ENCODE measurements at regions not wholly inside any gene's neighbourhood (a gene's known extent, or its start where the extent isn't known, plus 50 kb on each side); places are given as distances from the start of the nearest gene placed in this dataset.

GRCh38 chr4:20196476-20196875, 55.2 kb upstream of the SLIT2 start:
- H3K9me3 ChIP-seq (ENCODE audit: insufficient read depth, low read length), result no peaks in the 10 kb centered on the region
- no peaks in the 10 kb centered on the region for H3K79me2 ChIP-seq (ENCODE audit: insufficient read depth, low read length)
- no peak overlapping the region for H3K9ac ChIP-seq (ENCODE audit: low read length)
- no peak overlapping the region for H3K4me2 ChIP-seq (ENCODE audit: low read depth, low read length, poor library complexity, severe bottlenecking)
- H3K27ac ChIP-seq (ENCODE audit: low read depth, low read length), result no peak overlapping the region
- H3K36me3 ChIP-seq (ENCODE audit: low read length), result no peaks in the 10 kb centered on the region
- no peaks in the 10 kb centered on the region; the same call in 1 of the 2 replicates for H3K9me2 ChIP-seq (replicated peaks; ENCODE audit: insufficient read depth, low read length)
- no peak overlapping the region for H2AFZ ChIP-seq (ENCODE audit: low read depth, low read length, severe bottlenecking)
- H4K20me1 ChIP-seq (ENCODE audit: low read depth, low read length), result no peaks in the 10 kb centered on the region
- H3K27me3 ChIP-seq (ENCODE audit: low read length), result no peaks in the 10 kb centered on the region
- H3F3A ChIP-seq (ENCODE audit: insufficient read depth), result no peaks in the 10 kb centered on the region
- no peak for TF ChIP-seq CTCF (IDR thresholded peaks at IDR 0.05; ENCODE audit: insufficient read depth, low read length, poor library complexity, severe bottlenecking)
- TF ChIP-seq EZH2phosphoT487 (conservative IDR thresholded peaks at IDR 0.05; ENCODE audit: low read length), result no peak
- H3K4me3 ChIP-seq (ENCODE audit: insufficient read depth, low read length, poor library complexity, severe bottlenecking), result no peak overlapping the region

GRCh38 chr4:20195071-20195885, 56.4 kb upstream of the SLIT2 start:
- Histone ChIP-seq H4K20me1 (ENCODE audit: low read depth, low read length) (no peaks in the 10 kb centered on the region), H3K4me3 (ENCODE audit: insufficient read depth, low read length, poor library complexity, severe bottlenecking) (no peak overlapping the region), H2AFZ (ENCODE audit: low read depth, low read length, severe bottlenecking) (no peak overlapping the region), H3K27ac (ENCODE audit: low read depth, low read length) (no peak overlapping the region), H3K36me3 (ENCODE audit: low read length) (no peaks in the 10 kb centered on the region), H3K9me2 (replicated peaks; ENCODE audit: insufficient read depth, low read length) (no peaks in the 10 kb centered on the region; the same call in 1 of the 2 replicates), H3K9me3 (ENCODE audit: insufficient read depth, low read length) (no peaks in the 10 kb centered on the region), H3K9ac (ENCODE audit: low read length) (no peak overlapping the region), H3K79me2 (ENCODE audit: insufficient read depth, low read length) (no peaks in the 10 kb centered on the region), H3F3A (ENCODE audit: insufficient read depth) (no peaks in the 10 kb centered on the region), H3K27me3 (ENCODE audit: low read length) (no peaks in the 10 kb centered on the region), H3K4me2 (ENCODE audit: low read depth, low read length, poor library complexity, severe bottlenecking) (no peak overlapping the region)
- TF ChIP-seq EZH2phosphoT487 (conservative IDR thresholded peaks at IDR 0.05; ENCODE audit: low read length), result no peak
- no peak for TF ChIP-seq CTCF (IDR thresholded peaks at IDR 0.05; ENCODE audit: insufficient read depth, low read length, poor library complexity, severe bottlenecking)

GRCh38 chr4:20194123-20195013, 57.3 kb upstream of the SLIT2 start:
- Histone ChIP-seq H3K9ac (ENCODE audit: low read length) (no peak overlapping the region), H3K9me2 (replicated peaks; ENCODE audit: insufficient read depth, low read length) (no peaks in the 10 kb centered on the region; the same call in 1 of the 2 replicates), H3K4me3 (ENCODE audit: insufficient read depth, low read length, poor library complexity, severe bottlenecking) (no peak overlapping the region), H3K27me3 (ENCODE audit: low read length) (no peaks in the 10 kb centered on the region), H3K79me2 (ENCODE audit: insufficient read depth, low read length) (no peaks in the 10 kb centered on the region), H2AFZ (ENCODE audit: low read depth, low read length, severe bottlenecking) (no peak overlapping the region), H3K4me2 (ENCODE audit: low read depth, low read length, poor library complexity, severe bottlenecking) (no peak overlapping the region), H3K9me3 (ENCODE audit: insufficient read depth, low read length) (no peaks in the 10 kb centered on the region), H4K20me1 (ENCODE audit: low read depth, low read length) (no peaks in the 10 kb centered on the region), H3K36me3 (ENCODE audit: low read length) (no peaks in the 10 kb centered on the region), H3F3A (ENCODE audit: insufficient read depth) (no peaks in the 10 kb centered on the region), H3K27ac (ENCODE audit: low read depth, low read length) (no peak overlapping the region)
- TF ChIP-seq CTCF (IDR thresholded peaks at IDR 0.05; ENCODE audit: insufficient read depth, low read length, poor library complexity, severe bottlenecking) (no peak), EZH2phosphoT487 (conservative IDR thresholded peaks at IDR 0.05; ENCODE audit: low read length) (no peak)

Measured in SU-DHL-6 (cell line).